ENCODE measurements at regions not wholly inside any gene's neighbourhood (a gene's known extent, or its start where the extent isn't known, plus 50 kb on each side); places are given as distances from the start of the nearest gene placed in this dataset.

- Histone ChIP-seq H3K79me2 (ENCODE audit: low read length) (no peaks in the 10 kb centered on the region), H3K36me3 (replicated peaks; ENCODE audit: insufficient read depth, low read length) (no peaks in the 10 kb centered on the region), H4K20me1 (ENCODE audit: insufficient read depth, low read length) (no peaks in the 10 kb centered on the region), H3K4me2 (ENCODE audit: low read depth, low read length) (no peak overlapping the region), H3K9me3 (replicated peaks; ENCODE audit: insufficient read depth, low read length) (no peaks in the 10 kb centered on the region), H3K4me3 (ENCODE audit: low read length) (no peak overlapping the region), H3K27ac (ENCODE audit: low read length) (no peak overlapping the region), H3K9ac (ENCODE audit: low read length) (no peak overlapping the region), H2AFZ (ENCODE audit: low read length) (no peak overlapping the region), H3K9me2 (replicated peaks; ENCODE audit: insufficient read depth, low read length) (no peaks in the 10 kb centered on the region), H3F3A (ENCODE audit: insufficient read depth, low read length) (no peaks in the 10 kb centered on the region), H3K4me1 (ENCODE audit: low read length) (peaks cover 4% of the 10 kb centered on the region; the same call in 1 of the 2 replicates), H3K27me3 (replicated peaks; ENCODE audit: insufficient read depth, low read length) (no peaks in the 10 kb centered on the region)
- TF ChIP-seq EZH2 (optimal IDR thresholded peaks at IDR 0.05; ENCODE audit: low read depth, low read length) (no peak), CTCF (IDR thresholded peaks at IDR 0.05; ENCODE audit: low read length) (no peak), EZH2phosphoT487 (IDR thresholded peaks at IDR 0.05; ENCODE audit: low read length) (no peak)
- no peak for DNase-seq
Observed at GRCh38 chr15:95295363-95295762, 1035.1 kb upstream of the NR2F2 start.

GRCh38 chr15:95295896-95296625 is 1034.4 kb upstream of the NR2F2 start:
- Histone ChIP-seq H3K27me3 (replicated peaks; ENCODE audit: insufficient read depth, low read length) (no peaks in the 10 kb centered on the region), H3F3A (ENCODE audit: insufficient read depth, low read length) (no peaks in the 10 kb centered on the region), H3K4me1 (ENCODE audit: low read length) (peaks cover 4% of the 10 kb centered on the region; the same call in 1 of the 2 replicates), H3K9ac (ENCODE audit: low read length) (no peak overlapping the region), H3K9me3 (replicated peaks; ENCODE audit: insufficient read depth, low read length) (no peaks in the 10 kb centered on the region), H4K20me1 (ENCODE audit: insufficient read depth, low read length) (no peaks in the 10 kb centered on the region), H3K79me2 (ENCODE audit: low read length) (no peaks in the 10 kb centered on the region), H3K36me3 (replicated peaks; ENCODE audit: insufficient read depth, low read length) (no peaks in the 10 kb centered on the region), H3K9me2 (replicated peaks; ENCODE audit: insufficient read depth, low read length) (no peaks in the 10 kb centered on the region), H2AFZ (ENCODE audit: low read length) (no peak overlapping the region), H3K4me3 (ENCODE audit: low read length) (no peak overlapping the region), H3K27ac (ENCODE audit: low read length) (no peak overlapping the region), H3K4me2 (ENCODE audit: low read depth, low read length) (no peak overlapping the region)
- TF ChIP-seq CTCF (IDR thresholded peaks at IDR 0.05; ENCODE audit: low read length) = no peak
- no peak for TF ChIP-seq EZH2 (optimal IDR thresholded peaks at IDR 0.05; ENCODE audit: low read depth, low read length)
- TF ChIP-seq EZH2phosphoT487 (IDR thresholded peaks at IDR 0.05; ENCODE audit: low read length) = no peak
- DNase-seq = no peak

GRCh38 chr15:95296643-95297042 is 1033.9 kb upstream of the NR2F2 start:
- no peaks in the 10 kb centered on the region for H3K9me2 ChIP-seq (replicated peaks; ENCODE audit: insufficient read depth, low read length)
- H3K9ac ChIP-seq (ENCODE audit: low read length) = no peak overlapping the region
- no peaks in the 10 kb centered on the region for H3K79me2 ChIP-seq (ENCODE audit: low read length)
- H3K27ac ChIP-seq (ENCODE audit: low read length) = no peak overlapping the region
- TF ChIP-seq CTCF (IDR thresholded peaks at IDR 0.05; ENCODE audit: low read length) (no peak), EZH2phosphoT487 (IDR thresholded peaks at IDR 0.05; ENCODE audit: low read length) (no peak), EZH2 (optimal IDR thresholded peaks at IDR 0.05; ENCODE audit: low read depth, low read length) (no peak)
- H3K4me1 ChIP-seq (ENCODE audit: low read length) = peaks cover 4% of the 10 kb centered on the region; the same call in 1 of the 2 replicates
- H3K4me2 ChIP-seq (ENCODE audit: low read depth, low read length) = no peak overlapping the region
- H3K36me3 ChIP-seq (replicated peaks; ENCODE audit: insufficient read depth, low read length) = no peaks in the 10 kb centered on the region
- H3F3A ChIP-seq (ENCODE audit: insufficient read depth, low read length) = no peaks in the 10 kb centered on the region
- no peak overlapping the region for H2AFZ ChIP-seq (ENCODE audit: low read length)
- H3K4me3 ChIP-seq (ENCODE audit: low read length) = no peak overlapping the region
- no peaks in the 10 kb centered on the region for H3K27me3 ChIP-seq (replicated peaks; ENCODE audit: insufficient read depth, low read length)
- no peak for DNase-seq
- no peaks in the 10 kb centered on the region for H4K20me1 ChIP-seq (ENCODE audit: insufficient read depth, low read length)
- no peaks in the 10 kb centered on the region for H3K9me3 ChIP-seq (replicated peaks; ENCODE audit: insufficient read depth, low read length)

Data from MM.1S (cell line).